LNCAP (cell line): ENCODE measurements at regions not wholly inside any gene's neighbourhood (a gene's known extent, or its start where the extent isn't known, plus 50 kb on each side); places are given as distances from the start of the nearest gene placed in this dataset.

Experiments used
- TF ChIP-seq, protein P1 (sequence below): fragments of 450-650 bp; IDR thresholded peaks from 2 replicates; pipeline ENCODE4 v1.5.1; 2017; ENCODE audit warnings: mild to moderate bottlenecking

DNA sequence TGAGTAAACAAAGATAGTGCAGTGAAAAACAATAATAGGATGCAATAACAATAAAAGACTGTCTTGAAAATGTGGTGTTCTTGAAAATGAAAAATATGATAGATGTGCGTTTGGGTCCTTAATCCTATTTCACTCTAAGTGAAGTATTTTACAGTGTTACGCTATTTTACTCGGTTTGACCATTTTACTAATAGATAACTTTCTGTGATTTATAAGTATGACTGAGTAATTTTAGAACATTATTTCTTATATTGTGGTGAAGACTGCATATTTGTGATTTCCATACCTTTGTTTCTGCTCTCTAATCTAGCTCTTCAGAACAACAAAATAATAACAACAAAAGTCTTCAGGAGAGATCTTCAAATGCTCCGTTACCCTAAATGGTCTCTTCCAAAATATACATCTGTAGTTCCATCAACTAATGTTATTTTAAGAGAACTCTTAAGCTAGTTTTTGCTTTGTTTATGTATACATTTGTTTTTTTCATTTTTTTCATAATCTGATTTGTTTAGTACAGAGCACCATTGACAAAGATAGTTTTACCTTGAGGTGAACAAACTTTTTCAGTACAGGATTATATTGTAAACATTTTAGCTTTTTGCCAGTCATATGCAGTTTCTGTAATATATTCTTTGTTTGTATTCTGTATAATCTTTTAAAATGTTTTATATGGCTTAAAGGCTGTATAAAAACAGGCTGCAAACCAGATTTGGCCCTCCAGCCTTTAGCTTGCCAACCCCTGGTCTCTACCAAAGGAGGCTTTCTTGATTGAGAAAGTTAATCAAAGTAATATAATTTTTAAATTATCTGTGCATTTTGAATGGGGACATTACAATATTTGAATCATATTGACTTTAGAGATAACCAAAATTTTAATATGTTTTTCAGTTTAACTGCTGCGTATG, 1572.7 kb upstream of the PRR20A start:
- TF ChIP-seq, protein P1, sequence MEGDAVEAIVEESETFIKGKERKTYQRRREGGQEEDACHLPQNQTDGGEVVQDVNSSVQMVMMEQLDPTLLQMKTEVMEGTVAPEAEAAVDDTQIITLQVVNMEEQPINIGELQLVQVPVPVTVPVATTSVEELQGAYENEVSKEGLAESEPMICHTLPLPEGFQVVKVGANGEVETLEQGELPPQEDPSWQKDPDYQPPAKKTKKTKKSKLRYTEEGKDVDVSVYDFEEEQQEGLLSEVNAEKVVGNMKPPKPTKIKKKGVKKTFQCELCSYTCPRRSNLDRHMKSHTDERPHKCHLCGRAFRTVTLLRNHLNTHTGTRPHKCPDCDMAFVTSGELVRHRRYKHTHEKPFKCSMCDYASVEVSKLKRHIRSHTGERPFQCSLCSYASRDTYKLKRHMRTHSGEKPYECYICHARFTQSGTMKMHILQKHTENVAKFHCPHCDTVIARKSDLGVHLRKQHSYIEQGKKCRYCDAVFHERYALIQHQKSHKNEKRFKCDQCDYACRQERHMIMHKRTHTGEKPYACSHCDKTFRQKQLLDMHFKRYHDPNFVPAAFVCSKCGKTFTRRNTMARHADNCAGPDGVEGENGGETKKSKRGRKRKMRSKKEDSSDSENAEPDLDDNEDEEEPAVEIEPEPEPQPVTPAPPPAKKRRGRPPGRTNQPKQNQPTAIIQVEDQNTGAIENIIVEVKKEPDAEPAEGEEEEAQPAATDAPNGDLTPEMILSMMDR, result no peak

DNA sequence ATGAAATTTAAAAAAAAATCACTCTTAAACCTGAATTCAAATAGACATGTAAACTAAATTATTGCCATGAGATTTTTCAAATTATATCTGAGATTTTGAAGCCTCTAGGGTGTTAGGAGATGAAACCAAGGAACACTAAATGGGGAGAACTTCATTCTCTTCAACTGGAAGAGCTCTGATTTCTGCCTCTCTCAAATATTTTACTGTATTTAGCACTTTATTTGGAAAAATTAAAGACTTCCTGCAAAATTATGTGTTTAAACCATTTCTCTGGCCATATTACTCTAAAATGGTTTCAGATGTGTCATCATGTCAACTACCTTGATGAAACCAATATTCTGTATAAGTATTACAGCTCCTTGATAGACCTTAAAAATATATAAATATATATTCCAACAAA, 1571.6 kb upstream of the PRR20A start:
- TF ChIP-seq, protein P1, result no peak

DNA sequence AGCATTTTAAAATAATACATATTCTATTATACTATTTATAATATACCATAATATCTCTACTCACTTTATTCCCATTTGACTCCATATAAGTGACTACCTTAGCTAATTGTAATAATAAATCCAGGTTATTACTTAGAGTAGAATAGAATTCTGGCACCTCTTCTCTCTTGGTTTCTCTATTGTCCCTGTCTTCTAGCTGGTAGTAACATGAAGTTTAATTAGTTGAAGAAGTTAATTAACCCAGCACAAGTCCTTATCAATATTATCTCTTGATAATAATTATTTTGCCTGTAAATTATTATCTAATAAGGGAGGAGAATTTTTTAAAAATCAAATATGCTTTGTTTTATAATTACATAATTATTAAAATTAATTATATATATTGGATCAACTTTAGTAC, 1571.2 kb upstream of the PRR20A start:
- TF ChIP-seq, protein P1, result no peak

DNA sequence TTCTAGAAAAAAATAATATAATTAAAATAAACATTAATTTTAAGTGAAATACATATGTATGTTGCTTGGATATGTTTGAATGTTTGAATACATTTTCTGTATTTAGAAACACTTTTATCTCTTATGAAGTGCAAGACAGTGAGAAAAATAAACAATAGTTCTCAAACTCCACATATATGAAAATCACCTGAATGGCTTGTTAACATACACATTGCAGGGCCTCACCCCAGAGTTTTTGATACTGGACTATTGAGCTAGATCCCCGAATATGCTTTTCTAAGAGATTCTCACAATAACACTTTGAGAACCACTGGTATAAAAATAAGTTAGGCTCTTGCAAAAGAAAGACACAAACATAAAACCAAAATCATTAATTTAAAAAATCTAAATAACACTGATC, 1570.3 kb upstream of the PRR20A start:
- TF ChIP-seq, protein P1, result no peak

DNA sequence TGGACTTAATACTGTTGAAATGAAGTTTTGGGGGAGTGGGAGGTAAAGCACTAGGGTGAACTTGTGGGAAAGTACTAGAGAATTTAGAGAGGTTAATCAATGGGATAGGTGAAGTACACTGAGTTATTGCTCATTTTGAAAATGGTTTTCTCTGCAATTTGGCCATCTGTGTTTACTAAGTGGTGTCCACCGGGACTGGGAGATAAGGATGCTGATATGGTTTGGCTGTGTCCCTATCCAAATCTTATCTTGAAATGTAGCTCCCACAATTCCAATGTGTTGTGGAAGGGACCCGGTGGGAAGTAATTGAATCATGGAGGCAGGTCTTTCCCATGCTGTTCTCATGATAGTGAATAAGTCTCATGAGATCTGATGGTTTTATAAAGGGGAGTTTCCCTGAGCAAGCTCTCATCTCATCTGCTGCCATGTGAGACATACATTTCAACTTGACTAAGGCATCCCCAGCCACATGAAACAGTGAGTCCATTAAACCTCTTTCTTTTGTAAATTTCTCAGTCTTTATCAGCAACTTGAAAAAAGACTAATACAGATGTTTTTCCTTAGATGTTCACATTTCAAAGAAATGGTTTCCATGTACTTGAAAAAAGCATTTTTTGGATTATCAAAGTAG, 1569.4 kb upstream of the PRR20A start:
- TF ChIP-seq, protein P1, result no peak

DNA sequence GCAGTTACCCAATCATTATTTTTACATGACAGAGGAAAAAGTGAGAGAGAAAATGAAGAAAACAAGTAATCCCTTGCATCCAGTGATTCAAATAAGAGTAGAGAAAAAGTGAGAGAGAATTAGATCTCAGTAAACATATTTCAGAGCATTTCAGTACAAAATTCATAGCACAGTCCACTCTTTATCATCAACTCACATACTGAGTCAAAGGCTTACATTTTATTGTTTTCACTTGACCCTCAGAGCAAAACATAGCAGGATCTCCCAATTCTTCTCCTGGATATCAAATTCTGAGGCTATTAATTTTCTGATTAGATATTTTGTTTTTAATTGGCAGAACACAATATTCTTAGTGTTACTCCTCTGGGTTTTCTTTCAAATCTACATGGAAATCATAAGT, 1568.3 kb upstream of the PRR20A start:
- TF ChIP-seq, protein P1, result no peak

DNA sequence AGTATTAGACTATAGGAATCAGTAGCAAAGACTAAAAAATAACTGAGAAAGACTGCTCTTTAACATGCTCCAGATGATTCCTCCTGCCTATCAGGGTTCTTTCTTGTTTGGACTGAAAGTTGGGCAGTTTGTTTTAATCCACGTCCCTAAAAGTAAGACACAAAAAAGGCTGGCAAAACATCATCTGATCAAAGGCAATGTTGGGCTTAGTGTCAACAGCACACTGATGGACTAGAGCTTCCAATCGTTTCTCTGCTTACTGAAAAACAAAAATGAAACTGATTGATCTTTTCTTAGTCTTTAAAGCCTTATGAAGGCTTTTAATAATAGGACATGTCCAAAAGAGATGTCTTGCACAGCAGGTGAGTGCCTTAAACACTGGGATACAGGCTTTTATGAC, 1567.9 kb upstream of the PRR20A start:
- TF ChIP-seq, protein P1, result no peak
